ENCODE measurements at regions not wholly inside any gene's neighbourhood (a gene's known extent, or its start where the extent isn't known, plus 50 kb on each side); places are given as distances from the start of the nearest gene placed in this dataset.
"Not testable (repeated sequence)": the region's sequence is repeated elsewhere in the genome, so short reads cannot be mapped to it uniquely, and the experiment has no call there.

GRCh38 chr14:27672047-27672446 lies 1074.2 kb upstream of the NOVA1 start:
- no peak overlapping the region for H3K4me3 ChIP-seq (ENCODE audit: low read depth, low read length)
- no peaks in the 10 kb centered on the region for H3K27me3 ChIP-seq (ENCODE audit: control insufficient read depth, insufficient read depth, low read length)
- no peak for DNase-seq (ENCODE audit: low read depth, low spot score)
- H3K9me3 ChIP-seq (ENCODE audit: control insufficient read depth, insufficient read depth, low read length) = peaks cover 16% of the 10 kb centered on the region
- no peak for TF ChIP-seq CTCF (IDR thresholded peaks at IDR 0.05; ENCODE audit: low read depth, low read length)
- no peak overlapping the region for H3K27ac ChIP-seq (ENCODE audit: low read depth, low read length)
- ChIA-PET POLR2A (no interaction called here), CTCF (no interaction called here)

- CTCF ChIA-PET; POLR2A ChIA-PET; DNase-seq (ENCODE audit: low read depth, low spot score); H3K4me3 ChIP-seq (ENCODE audit: low read depth, low read length); H3K27ac ChIP-seq (ENCODE audit: low read depth, low read length); H3K27me3 ChIP-seq (ENCODE audit: control insufficient read depth, insufficient read depth, low read length): not testable (repeated sequence)
- H3K9me3 ChIP-seq (ENCODE audit: control insufficient read depth, insufficient read depth, low read length) = peaks cover 16% of the 10 kb centered on the region
Measured at GRCh38 chr14:27672811-27673737, 1075.2 kb upstream of the NOVA1 start.

- no peaks in the 10 kb centered on the region for H3K27me3 ChIP-seq (ENCODE audit: control insufficient read depth, insufficient read depth, low read length)
- no peak overlapping the region for H3K27ac ChIP-seq (ENCODE audit: low read depth, low read length)
- ChIA-PET POLR2A (no interaction called here), CTCF (no interaction called here)
- no peak for DNase-seq (ENCODE audit: low read depth, low spot score)
- no peak overlapping the region for H3K4me3 ChIP-seq (ENCODE audit: low read depth, low read length)
- H3K9me3 ChIP-seq (ENCODE audit: control insufficient read depth, insufficient read depth, low read length) = peaks cover 3% of the 10 kb centered on the region; the same call in 1 of the 2 replicates
- TF ChIP-seq CTCF (IDR thresholded peaks at IDR 0.05; ENCODE audit: low read depth, low read length) = no peak
Measured at GRCh38 chr14:27686137-27686536, 1080.5 kb upstream of the FOXG1 start.

DNA sequence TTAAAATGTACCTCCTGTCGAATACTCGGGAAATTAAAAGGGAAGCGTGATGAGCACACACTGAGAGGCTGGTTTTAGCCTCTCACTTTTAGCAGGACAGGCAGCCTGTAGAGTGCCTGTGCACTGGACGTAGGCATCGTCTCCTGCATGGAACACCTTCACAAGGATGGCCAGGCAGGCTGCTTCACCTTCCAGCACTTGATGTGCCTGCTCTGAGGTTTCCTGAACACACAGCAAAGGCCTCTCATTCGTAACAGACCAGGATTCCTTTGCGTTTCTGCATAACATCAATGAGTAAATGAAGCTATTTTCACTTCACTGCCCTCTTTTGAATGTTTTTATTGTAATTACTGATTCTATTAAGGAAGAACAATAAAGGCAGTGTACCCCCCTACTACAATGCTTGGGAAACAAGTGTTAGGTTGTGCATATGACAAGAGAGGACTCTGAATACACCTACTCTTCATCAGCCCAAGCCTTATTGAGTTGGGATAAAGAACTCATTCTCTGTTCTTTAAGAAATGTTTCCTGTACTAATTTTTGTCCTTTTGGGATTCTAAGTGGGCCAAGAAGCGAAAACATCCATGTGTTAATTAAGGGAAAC lies 1077.6 kb upstream of the FOXG1 start:
- ChIA-PET CTCF (no interaction called here), POLR2A (no interaction called here)
- Histone ChIP-seq H3K9me3 (ENCODE audit: control insufficient read depth, insufficient read depth, low read length) (peaks cover 3% of the 10 kb centered on the region; the same call in 1 of the 2 replicates), H3K27ac (ENCODE audit: low read depth, low read length) (no peak overlapping the region), H3K27me3 (ENCODE audit: control insufficient read depth, insufficient read depth, low read length) (no peaks in the 10 kb centered on the region), H3K4me3 (ENCODE audit: low read depth, low read length) (no peak overlapping the region)
- no peak for DNase-seq (ENCODE audit: low read depth, low spot score)
- TF ChIP-seq CTCF (IDR thresholded peaks at IDR 0.05; ENCODE audit: low read depth, low read length) = no peak

DNA sequence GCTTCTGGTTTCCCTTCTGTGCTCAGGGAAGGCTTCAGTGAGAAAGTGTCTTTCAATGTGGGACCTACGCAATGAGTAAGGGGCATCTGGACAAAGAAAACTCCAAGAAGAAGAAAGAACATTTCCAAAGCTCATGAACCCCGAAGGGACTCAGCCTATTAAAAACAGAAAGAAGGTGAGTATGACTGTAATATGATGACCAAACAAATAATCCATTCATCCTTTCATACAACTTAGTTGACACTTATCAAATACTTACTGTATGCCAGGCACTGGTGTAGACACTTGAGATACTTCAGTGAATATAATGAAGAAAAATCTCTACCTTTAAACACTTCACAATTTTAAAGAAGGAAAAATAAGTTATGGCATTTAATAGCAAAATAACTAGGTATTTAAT lies 1054.2 kb upstream of the FOXG1 start:
- POLR2A ChIA-PET = no interaction called here
- H3K27me3 ChIP-seq (ENCODE audit: control insufficient read depth, insufficient read depth, low read length) = no peaks in the 10 kb centered on the region
- H3K27ac ChIP-seq (ENCODE audit: low read depth, low read length) = no peak overlapping the region
- TF ChIP-seq CTCF (IDR thresholded peaks at IDR 0.05; ENCODE audit: low read depth, low read length) = no peak
- no peak for DNase-seq (ENCODE audit: low read depth, low spot score)
- CTCF ChIA-PET = no interaction called here
- H3K4me3 ChIP-seq (ENCODE audit: low read depth, low read length) = no peak overlapping the region
- H3K9me3 ChIP-seq (ENCODE audit: control insufficient read depth, insufficient read depth, low read length) = peaks cover 3% of the 10 kb centered on the region; the same call in 1 of the 2 replicates
